ENCODE measurements at regions not wholly inside any gene's neighbourhood (a gene's known extent, or its start where the extent isn't known, plus 50 kb on each side); places are given as distances from the start of the nearest gene placed in this dataset.

GRCh38 chr5:11958321-11958720, 54.1 kb upstream of the CTNND2 start:
- no peak for TF ChIP-seq CTCF (IDR thresholded peaks at IDR 0.05; ENCODE audit: low read depth, low read length)
- TF ChIP-seq MYC (IDR thresholded peaks at IDR 0.05; ENCODE audit: low read depth, low read length): no peak
- TF ChIP-seq POLR2A (IDR thresholded peaks at IDR 0.05; ENCODE audit: extremely low read depth, insufficient read length): no peak
- no peak for TF ChIP-seq MAX (IDR thresholded peaks at IDR 0.05; ENCODE audit: low read depth, low read length)
